WTC11 (cell line): ENCODE measurements at regions not wholly inside any gene's neighbourhood (a gene's known extent, or its start where the extent isn't known, plus 50 kb on each side); places are given as distances from the start of the nearest gene placed in this dataset.

Source experiments
- ATAC-seq: fragments of 200-7000 bp; cut with Tn5 transposase; 2 replicates; pipeline ENCODE4 v1.10.0; 2021; ENCODE audit warnings: mild to moderate bottlenecking, moderate library complexity
- CTCF ChIA-PET: fragments of 300-600 bp; sonication (Branson Sonifier 250); formaldehyde crosslinking; loops from one replicate; lab custom pipeline; 2021; ENCODE audit warnings: antibody characterized with exemption; lab: Charles Lee
- POLR2A ChIA-PET: fragments of 350-600 bp; sonication (Branson Sonifier 250); formaldehyde crosslinking; loops from one replicate; lab custom pipeline; 2021; ENCODE audit warnings: antibody characterized with exemption; lab: Charles Lee
- DNase-seq: peaks from one replicate; pipeline ENCODE4 v3.0.0; 2021; ENCODE audit warnings: low spot score
- H3K27ac Mint-ChIP-seq: 2 replicates; pipeline ENCODE4 v1.8.0; 2021; ENCODE audit warnings: mixed read lengths
- H3K27me3 Mint-ChIP-seq: 2 replicates; pipeline ENCODE4 v1.8.0; 2021; ENCODE audit warnings: low read depth, mild to moderate bottlenecking, moderate library complexity, mixed read lengths
- H3K36me3 Mint-ChIP-seq: 2 replicates; pipeline ENCODE4 v1.8.0; 2021; ENCODE audit warnings: mixed read lengths
- H3K4me1 Mint-ChIP-seq: 2 replicates; pipeline ENCODE4 v1.8.0; 2022; ENCODE audit warnings: mixed read lengths
- H3K4me3 Mint-ChIP-seq: 2 replicates; pipeline ENCODE4 v1.8.0; 2021; ENCODE audit warnings: mild to moderate bottlenecking, moderate library complexity, mixed read lengths
- H3K9me3 Mint-ChIP-seq: 2 replicates; pipeline ENCODE4 v1.8.0; 2021; ENCODE audit warnings: mixed read lengths
- CBFB ChIP-seq: sonication (generic); formaldehyde crosslinking; IDR thresholded peaks from 2 replicates; pipeline ENCODE4 v1.8.1; 2022; ENCODE audit warnings: mild to moderate bottlenecking, low read depth, missing genetic modification reagents
- E2F4 ChIP-seq: sonication (generic); formaldehyde crosslinking; IDR thresholded peaks from 2 replicates; pipeline ENCODE4 v1.8.1; 2022; ENCODE audit warnings: low read depth, mild to moderate bottlenecking, moderate library complexity, missing genetic modification reagents, borderline replicate concordance
- ELF4 ChIP-seq: sonication (generic); formaldehyde crosslinking; IDR thresholded peaks from 2 replicates; pipeline ENCODE4 v1.8.1; 2022; ENCODE audit warnings: low read depth, mild to moderate bottlenecking, moderate library complexity, missing genetic modification reagents
- FOXK1 ChIP-seq: sonication (generic); formaldehyde crosslinking; IDR thresholded peaks from 2 replicates; pipeline ENCODE4 v1.8.0; 2022; ENCODE audit warnings: mild to moderate bottlenecking, moderate library complexity, missing genetic modification reagents
- FOXP4 ChIP-seq: sonication (generic); formaldehyde crosslinking; IDR thresholded peaks from 2 replicates; pipeline ENCODE4 v1.8.0; 2022; ENCODE audit warnings: mild to moderate bottlenecking, missing genetic modification reagents
- GRHL2 ChIP-seq: fragments of 250-450 bp; sonication (Bioruptor Pico); IDR thresholded peaks from 2 replicates; pipeline ENCODE4 v1.8.0; 2022; ENCODE audit warnings: mild to moderate bottlenecking, moderate library complexity; ENCODE audit not compliant: insufficient replicate concordance, severe bottlenecking
- GTF2I ChIP-seq: fragments of 250-450 bp; sonication (Bioruptor Pico); conservative IDR thresholded peaks from 2 replicates; pipeline ENCODE4 v1.4.0; 2021; ENCODE audit warnings: mild to moderate bottlenecking
- IRF2 ChIP-seq: sonication (generic); formaldehyde crosslinking; IDR thresholded peaks from 2 replicates; pipeline ENCODE4 v1.8.0; 2022; ENCODE audit warnings: low read depth, missing genetic modification reagents, borderline replicate concordance
- NFATC4 ChIP-seq: fragments of 250-450 bp; sonication (Bioruptor Pico); IDR thresholded peaks from 2 replicates; pipeline ENCODE4 v1.9.0; 2021; ENCODE audit warnings: mild to moderate bottlenecking
- NR2C2 ChIP-seq: sonication (generic); formaldehyde crosslinking; IDR thresholded peaks from 2 replicates; pipeline ENCODE4 v1.8.0; 2022; ENCODE audit warnings: mild to moderate bottlenecking, missing genetic modification reagents
- OVOL2 ChIP-seq: fragments of 250-450 bp; sonication (Bioruptor Pico); IDR thresholded peaks from 2 replicates; pipeline ENCODE4 v1.9.0; 2021; ENCODE audit warnings: mild to moderate bottlenecking, borderline replicate concordance
- SMAD4 ChIP-seq: sonication (generic); formaldehyde crosslinking; IDR thresholded peaks from 2 replicates; pipeline ENCODE4 v1.8.0; 2022; ENCODE audit warnings: mild to moderate bottlenecking, missing genetic modification reagents
- TEAD1 ChIP-seq: sonication (generic); formaldehyde crosslinking; IDR thresholded peaks from 2 replicates; pipeline ENCODE4 v1.8.0; 2022; ENCODE audit warnings: mild to moderate bottlenecking, missing genetic modification reagents
- TP53 ChIP-seq: sonication (generic); formaldehyde crosslinking; IDR thresholded peaks from 2 replicates; pipeline ENCODE4 v1.8.1; 2023; ENCODE audit warnings: mild to moderate bottlenecking, missing genetic modification reagents
- ZMAT4 ChIP-seq: fragments of 250-450 bp; sonication (Bioruptor Pico); IDR thresholded peaks from 2 replicates; pipeline ENCODE4 v1.9.0; 2021; ENCODE audit warnings: mild to moderate bottlenecking
- ZNF121 ChIP-seq: sonication (generic); formaldehyde crosslinking; IDR thresholded peaks from 2 replicates; pipeline ENCODE4 v1.8.0; 2023; ENCODE audit warnings: missing genetic modification reagents
- ZNF138 ChIP-seq: sonication (generic); formaldehyde crosslinking; conservative IDR thresholded peaks from 2 replicates; pipeline ENCODE4 v1.8.1; 2022; ENCODE audit warnings: mild to moderate bottlenecking, moderate library complexity, missing genetic modification reagents
- ZNF425 ChIP-seq: fragments of 250-450 bp; sonication (Bioruptor Pico); conservative IDR thresholded peaks from 2 replicates; pipeline ENCODE4 v1.9.0; 2021; ENCODE audit warnings: mild to moderate bottlenecking
- TF ChIP-seq, protein P1 (sequence below): sonication (generic); formaldehyde crosslinking; IDR thresholded peaks from 2 replicates; pipeline ENCODE4 v1.8.1; 2023; ENCODE audit warnings: mild to moderate bottlenecking, missing genetic modification reagents, moderate library complexity
- TF ChIP-seq, protein P2 (sequence below): sonication (generic); formaldehyde crosslinking; IDR thresholded peaks from 2 replicates; pipeline ENCODE4 v1.8.0; 2023; ENCODE audit warnings: missing genetic modification reagents
- TF ChIP-seq, protein P3 (sequence below): sonication (generic); formaldehyde crosslinking; conservative IDR thresholded peaks from 2 replicates; pipeline ENCODE4 v1.8.1; 2023; ENCODE audit warnings: mild to moderate bottlenecking, low read depth, missing genetic modification reagents, moderate library complexity
- TF ChIP-seq, protein P4 (sequence below): sonication (generic); formaldehyde crosslinking; IDR thresholded peaks from 2 replicates; pipeline ENCODE4 v1.8.1; 2023; ENCODE audit warnings: mild to moderate bottlenecking, missing genetic modification reagents, moderate library complexity

DNA sequence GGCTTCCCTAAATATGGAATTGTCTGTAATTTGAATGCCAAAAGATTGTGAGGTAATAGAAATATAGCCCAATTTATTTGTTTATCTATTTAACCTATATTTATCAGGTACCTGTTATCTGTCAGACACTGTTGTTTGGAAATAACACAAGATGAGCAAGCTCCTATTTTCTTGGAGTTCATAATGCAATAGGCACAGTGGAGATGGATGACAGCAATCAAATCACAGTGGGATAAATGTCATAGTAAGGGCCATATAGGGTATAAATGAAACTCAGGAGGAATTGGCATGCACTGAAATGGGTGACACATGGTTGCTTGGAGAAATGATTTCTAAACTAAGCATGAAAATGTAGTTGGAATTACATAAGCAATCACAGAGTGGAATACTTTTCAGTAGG, 761.8 kb upstream of the MBL2 start (continued):
- no peak for TF ChIP-seq FOXP4 (CRISPR knock-in tag)

GRCh38 chr10:53528974-53529373, 756.4 kb upstream of the MBL2 start:
- ATAC-seq, result no peak
- Mint-ChIP-seq H3K4me1 (peaks cover 18% of the 10 kb centered on the region), H3K9me3 (peaks cover 4% of the 10 kb centered on the region), H3K36me3 (peaks cover 7% of the 10 kb centered on the region), H3K27ac (peak overlapping the region; percentile 89; the same call in 1 of the 2 replicates), H3K27me3 (no peaks in the 10 kb centered on the region; the same call in 1 of the 2 replicates), H3K4me3 (no peak overlapping the region)
- DNase-seq, result no peak
- CTCF ChIA-PET, result no interaction called here
- POLR2A ChIA-PET, result no interaction called here
- TF ChIP-seq E2F4 (CRISPR knock-in tag) (no peak), TP53 (no peak), ZNF425 (no peak), ZNF138 (CRISPR knock-in tag) (no peak), SMAD4 (no peak), TEAD1 (no peak), FOXK1 (CRISPR knock-in tag) (no peak), NFATC4 (no peak), ZMAT4 (no peak), IRF2 (no peak), OVOL2 (CRISPR knock-in tag) (no peak)
- TF ChIP-seq, protein P1, sequence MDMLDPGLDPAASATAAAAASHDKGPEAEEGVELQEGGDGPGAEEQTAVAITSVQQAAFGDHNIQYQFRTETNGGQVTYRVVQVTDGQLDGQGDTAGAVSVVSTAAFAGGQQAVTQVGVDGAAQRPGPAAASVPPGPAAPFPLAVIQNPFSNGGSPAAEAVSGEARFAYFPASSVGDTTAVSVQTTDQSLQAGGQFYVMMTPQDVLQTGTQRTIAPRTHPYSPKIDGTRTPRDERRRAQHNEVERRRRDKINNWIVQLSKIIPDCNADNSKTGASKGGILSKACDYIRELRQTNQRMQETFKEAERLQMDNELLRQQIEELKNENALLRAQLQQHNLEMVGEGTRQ, result no peak
- TF ChIP-seq, protein P2, sequence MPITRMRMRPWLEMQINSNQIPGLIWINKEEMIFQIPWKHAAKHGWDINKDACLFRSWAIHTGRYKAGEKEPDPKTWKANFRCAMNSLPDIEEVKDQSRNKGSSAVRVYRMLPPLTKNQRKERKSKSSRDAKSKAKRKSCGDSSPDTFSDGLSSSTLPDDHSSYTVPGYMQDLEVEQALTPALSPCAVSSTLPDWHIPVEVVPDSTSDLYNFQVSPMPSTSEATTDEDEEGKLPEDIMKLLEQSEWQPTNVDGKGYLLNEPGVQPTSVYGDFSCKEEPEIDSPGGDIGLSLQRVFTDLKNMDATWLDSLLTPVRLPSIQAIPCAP (CRISPR knock-in tag), result no peak

- DNase-seq (no peak), ATAC-seq (no peak)
- ChIA-PET POLR2A (no interaction called here), CTCF (no interaction called here)
- Mint-ChIP-seq H3K4me3 (no peak overlapping the region), H3K9me3 (peaks cover 57% of the 10 kb centered on the region), H3K36me3 (peaks cover 64% of the 10 kb centered on the region), H3K27ac (no peak overlapping the region), H3K27me3 (no peaks in the 10 kb centered on the region), H3K4me1 (peaks cover 5% of the 10 kb centered on the region; the same call in 1 of the 2 replicates)
- TF ChIP-seq GRHL2 (CRISPR knock-in tag) (no peak), NR2C2 (CRISPR knock-in tag) (no peak), ZNF121 (CRISPR knock-in tag) (no peak), CBFB (CRISPR knock-in tag) (no peak), GTF2I (CRISPR knock-in tag) (no peak), ELF4 (no peak)
- TF ChIP-seq, protein P3, sequence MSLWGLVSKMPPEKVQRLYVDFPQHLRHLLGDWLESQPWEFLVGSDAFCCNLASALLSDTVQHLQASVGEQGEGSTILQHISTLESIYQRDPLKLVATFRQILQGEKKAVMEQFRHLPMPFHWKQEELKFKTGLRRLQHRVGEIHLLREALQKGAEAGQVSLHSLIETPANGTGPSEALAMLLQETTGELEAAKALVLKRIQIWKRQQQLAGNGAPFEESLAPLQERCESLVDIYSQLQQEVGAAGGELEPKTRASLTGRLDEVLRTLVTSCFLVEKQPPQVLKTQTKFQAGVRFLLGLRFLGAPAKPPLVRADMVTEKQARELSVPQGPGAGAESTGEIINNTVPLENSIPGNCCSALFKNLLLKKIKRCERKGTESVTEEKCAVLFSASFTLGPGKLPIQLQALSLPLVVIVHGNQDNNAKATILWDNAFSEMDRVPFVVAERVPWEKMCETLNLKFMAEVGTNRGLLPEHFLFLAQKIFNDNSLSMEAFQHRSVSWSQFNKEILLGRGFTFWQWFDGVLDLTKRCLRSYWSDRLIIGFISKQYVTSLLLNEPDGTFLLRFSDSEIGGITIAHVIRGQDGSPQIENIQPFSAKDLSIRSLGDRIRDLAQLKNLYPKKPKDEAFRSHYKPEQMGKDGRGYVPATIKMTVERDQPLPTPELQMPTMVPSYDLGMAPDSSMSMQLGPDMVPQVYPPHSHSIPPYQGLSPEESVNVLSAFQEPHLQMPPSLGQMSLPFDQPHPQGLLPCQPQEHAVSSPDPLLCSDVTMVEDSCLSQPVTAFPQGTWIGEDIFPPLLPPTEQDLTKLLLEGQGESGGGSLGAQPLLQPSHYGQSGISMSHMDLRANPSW, result no peak
- TF ChIP-seq, protein P4, sequence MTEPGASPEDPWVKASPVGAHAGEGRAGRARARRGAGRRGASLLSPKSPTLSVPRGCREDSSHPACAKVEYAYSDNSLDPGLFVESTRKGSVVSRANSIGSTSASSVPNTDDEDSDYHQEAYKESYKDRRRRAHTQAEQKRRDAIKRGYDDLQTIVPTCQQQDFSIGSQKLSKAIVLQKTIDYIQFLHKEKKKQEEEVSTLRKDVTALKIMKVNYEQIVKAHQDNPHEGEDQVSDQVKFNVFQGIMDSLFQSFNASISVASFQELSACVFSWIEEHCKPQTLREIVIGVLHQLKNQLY (CRISPR knock-in tag), result no peak
These were observed 748.5 kb upstream of the MBL2 start for GRCh38 chr10:53521046-53521445.
